RWPE1 (cell line): ENCODE measurements at regions not wholly inside any gene's neighbourhood (a gene's known extent, or its start where the extent isn't known, plus 50 kb on each side); places are given as distances from the start of the nearest gene placed in this dataset.

Experiments
- CTCF ChIA-PET: fragments of 350-600 bp; sonication (Branson Sonifier 250); formaldehyde crosslinking; extraction: SDS; loops from one replicate; lab custom pipeline; 2021; lab: Yijun Ruan, JAX
- POLR2A ChIA-PET: fragments of 400-600 bp; formaldehyde crosslinking; extraction: SDS; loops from one replicate; lab custom pipeline; 2020; ENCODE audit warnings: antibody characterized with exemption; ENCODE audit not compliant: low non-redundant PET; lab: Yijun Ruan, JAX
- DNase-seq: peaks from one replicate; pipeline ENCODE4 v3.0.0; 2012; ENCODE audit warnings: low spot score
- H3K27ac ChIP-seq: fragments of 450-650 bp; 2 replicates; pipeline ENCODE4 v1.5.1; 2017
- CTCF ChIP-seq: fragments of 450-650 bp; conservative IDR thresholded peaks from 2 replicates; pipeline ENCODE4 v1.5.1; 2017; ENCODE audit warnings: low read depth, mild to moderate bottlenecking

DNA sequence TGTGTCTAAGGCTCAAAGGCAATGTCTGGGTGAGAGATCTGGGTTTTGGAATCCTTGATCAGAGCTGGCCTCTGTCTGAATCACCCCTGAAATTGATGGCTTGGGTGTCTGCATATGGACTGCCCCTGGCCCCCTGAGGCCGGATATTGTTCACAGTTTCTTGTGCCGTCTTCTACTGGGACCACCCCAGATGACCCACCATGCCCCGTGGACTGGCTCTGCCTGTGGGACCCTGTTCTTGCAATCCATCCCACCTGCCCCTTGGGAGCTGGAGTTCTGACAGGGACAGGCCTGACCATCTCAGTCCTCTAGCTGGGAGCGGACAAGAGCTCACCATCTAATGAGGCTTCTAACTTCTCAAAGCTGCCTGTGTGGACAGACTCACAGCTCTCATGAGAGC, 119.9 kb downstream of the FAM43A start:
- no peak for TF ChIP-seq CTCF
- no peak overlapping the region for H3K27ac ChIP-seq
- ChIA-PET POLR2A (no interaction called here), CTCF (interaction anchor here (1.2 kb wide), 1 partner anchor 22 kb away, joined by 3 read pairs; no protein-coding TSS in a partner anchor)
- DNase-seq, result no peak

GRCh38 chr3:194806991-194807630, 121.4 kb downstream of the FAM43A start:
- TF ChIP-seq CTCF, result no peak
- no peak overlapping the region for H3K27ac ChIP-seq
- ChIA-PET POLR2A (no interaction called here), CTCF (no interaction called here)
- DNase-seq, result peak; percentile 63

GRCh38 chr3:194808640-194809097, 123.0 kb downstream of the FAM43A start:
- POLR2A ChIA-PET, result no interaction called here
- H3K27ac ChIP-seq, result no peak overlapping the region
- DNase-seq, result peak; percentile 95
- no peak for TF ChIP-seq CTCF
- CTCF ChIA-PET, result no interaction called here

DNA sequence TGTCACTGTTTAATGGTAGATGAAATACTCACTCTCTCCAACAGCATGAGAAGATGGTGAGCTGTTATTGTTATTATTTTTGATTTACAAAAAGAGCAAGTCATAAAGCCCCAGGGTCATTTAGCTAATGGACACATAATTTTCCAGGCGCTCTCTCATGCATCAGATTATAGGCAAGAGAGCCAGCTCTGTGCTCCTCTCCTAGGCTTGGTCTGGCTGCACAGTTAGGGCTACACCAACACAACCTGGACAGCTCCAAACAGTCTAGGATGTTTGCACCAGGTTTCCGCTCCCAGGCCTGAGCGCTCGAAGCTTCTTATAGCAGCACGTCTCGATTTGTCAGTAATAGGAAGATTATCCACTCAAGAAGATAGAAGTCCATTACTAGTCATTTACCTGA, 123.7 kb downstream of the FAM43A start:
- POLR2A ChIA-PET, result no interaction called here

DNA sequence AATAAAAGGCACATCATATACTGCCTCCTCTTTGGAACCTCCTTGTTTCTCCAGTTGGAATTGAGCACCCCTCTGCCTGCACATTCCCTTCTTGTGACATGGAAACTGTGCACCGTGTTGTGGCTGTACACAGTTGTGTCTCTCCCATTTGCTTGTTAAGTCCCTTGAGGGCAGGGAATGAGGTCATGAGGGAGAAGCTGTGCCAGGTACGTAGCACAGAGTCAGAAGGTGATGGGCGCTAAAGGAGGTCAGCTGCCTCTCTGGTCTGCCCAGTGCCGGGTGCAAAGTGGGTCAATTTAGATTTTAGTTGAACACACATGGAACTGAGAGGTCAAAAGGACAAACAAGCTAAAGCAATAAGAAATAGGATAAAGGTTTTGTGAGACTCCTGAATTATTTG, 124.4 kb downstream of the FAM43A start:
- DNase-seq, result no peak
- ChIA-PET CTCF (no interaction called here), POLR2A (no interaction called here)
- no peak overlapping the region for H3K27ac ChIP-seq
- no peak for TF ChIP-seq CTCF

More for the DNA sequence above, 123.7 kb downstream of the FAM43A start:
- no peak for TF ChIP-seq CTCF
- CTCF ChIA-PET, result no interaction called here
- DNase-seq, result no peak
- no peak overlapping the region for H3K27ac ChIP-seq

DNA sequence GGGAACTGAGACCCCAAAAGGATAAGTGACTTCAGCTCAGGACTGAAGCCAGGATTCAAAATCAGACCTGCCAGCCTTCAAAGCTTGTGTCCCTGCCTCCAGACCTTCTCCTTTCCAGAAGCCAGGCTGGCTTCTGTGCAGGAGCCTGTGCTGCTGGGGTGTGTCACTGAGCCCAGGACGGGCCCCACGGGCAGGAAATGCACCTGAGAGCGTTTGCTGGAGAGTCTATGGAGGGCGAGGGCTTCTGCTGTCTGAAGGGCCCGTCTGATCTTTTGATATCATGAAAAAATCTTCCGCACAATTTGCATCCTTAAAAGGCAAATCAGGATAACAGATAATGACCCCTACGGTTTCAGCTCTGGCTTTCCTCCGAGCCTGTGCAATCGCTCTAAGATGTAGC, 125.4 kb downstream of the FAM43A start:
- CTCF ChIA-PET, result no interaction called here
- no peak for TF ChIP-seq CTCF
- H3K27ac ChIP-seq, result no peak overlapping the region
- DNase-seq, result no peak
- POLR2A ChIA-PET, result no interaction called here
